GM12874 (cell line): ENCODE measurements at regions not wholly inside any gene's neighbourhood (a gene's known extent, or its start where the extent isn't known, plus 50 kb on each side); places are given as distances from the start of the nearest gene placed in this dataset.

Experiments
- CTCF ChIP-seq: IDR thresholded peaks from 2 replicates; pipeline ENCODE4 v1.5.1; 2011; ENCODE audit warnings: low read depth, mild to moderate bottlenecking, control low read depth, low read length, moderate library complexity; ENCODE audit not compliant: insufficient read depth

DNA sequence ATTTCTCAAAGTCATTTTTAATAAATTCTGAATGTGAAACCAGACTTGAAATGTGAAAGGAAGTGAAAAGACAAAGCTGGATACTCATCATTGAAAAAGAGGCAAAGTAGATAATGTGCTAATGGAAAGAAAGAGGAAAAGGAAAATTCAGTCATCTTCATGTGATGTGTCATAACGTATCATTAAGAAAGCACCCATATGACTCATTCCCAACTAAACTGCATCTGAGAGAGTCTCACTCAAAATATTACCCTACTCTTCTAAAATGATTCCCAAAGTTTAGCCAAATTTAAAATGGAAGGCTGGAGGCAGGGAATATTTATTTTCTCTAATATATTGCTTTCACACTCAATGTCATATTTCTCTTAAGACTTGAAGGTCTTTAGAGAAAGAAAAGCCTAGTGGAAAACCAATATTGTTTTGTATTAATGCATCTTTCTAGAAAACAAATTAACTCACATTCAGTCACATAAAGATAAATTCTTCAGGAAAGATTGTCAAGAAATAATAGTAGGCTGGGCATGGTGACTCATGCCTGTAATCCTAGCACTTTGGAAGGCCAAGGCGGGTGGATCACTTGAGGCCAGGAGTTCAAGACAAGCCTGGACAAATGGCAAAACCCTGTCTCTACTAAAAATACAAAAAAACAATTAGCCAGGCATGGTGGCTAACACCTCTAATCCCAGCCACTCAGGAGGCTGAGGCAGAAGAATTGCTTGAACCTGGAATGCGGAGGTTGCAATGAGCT lies 129.9 kb downstream of the SLC30A10 start:
- TF ChIP-seq CTCF = no peak

- TF ChIP-seq CTCF = no peak
Measured at GRCh38 chr1:219797683-219798082, 130.7 kb downstream of the SLC30A10 start.

DNA sequence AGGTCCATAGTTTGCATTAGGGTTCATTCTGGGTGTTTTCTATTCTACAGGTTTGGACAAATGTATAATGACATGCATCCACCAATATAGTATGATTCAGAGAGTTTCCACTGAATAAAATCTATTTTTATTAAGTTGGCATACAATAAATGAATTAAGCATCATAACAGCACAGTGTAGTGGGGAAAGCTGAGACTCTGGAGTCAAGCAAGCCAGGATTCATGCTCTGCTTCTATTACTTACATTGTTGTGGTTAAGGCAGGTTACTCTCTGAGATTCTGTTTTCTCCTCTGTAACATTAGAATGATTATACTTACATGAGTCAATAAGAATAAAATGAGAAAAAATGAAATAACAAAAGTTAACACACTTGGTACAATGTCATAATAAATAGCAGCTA lies 131.3 kb downstream of the SLC30A10 start:
- TF ChIP-seq CTCF = no peak

- TF ChIP-seq CTCF = no peak
Measured at GRCh38 chr1:219795363-219795917, 132.9 kb downstream of the SLC30A10 start.

DNA sequence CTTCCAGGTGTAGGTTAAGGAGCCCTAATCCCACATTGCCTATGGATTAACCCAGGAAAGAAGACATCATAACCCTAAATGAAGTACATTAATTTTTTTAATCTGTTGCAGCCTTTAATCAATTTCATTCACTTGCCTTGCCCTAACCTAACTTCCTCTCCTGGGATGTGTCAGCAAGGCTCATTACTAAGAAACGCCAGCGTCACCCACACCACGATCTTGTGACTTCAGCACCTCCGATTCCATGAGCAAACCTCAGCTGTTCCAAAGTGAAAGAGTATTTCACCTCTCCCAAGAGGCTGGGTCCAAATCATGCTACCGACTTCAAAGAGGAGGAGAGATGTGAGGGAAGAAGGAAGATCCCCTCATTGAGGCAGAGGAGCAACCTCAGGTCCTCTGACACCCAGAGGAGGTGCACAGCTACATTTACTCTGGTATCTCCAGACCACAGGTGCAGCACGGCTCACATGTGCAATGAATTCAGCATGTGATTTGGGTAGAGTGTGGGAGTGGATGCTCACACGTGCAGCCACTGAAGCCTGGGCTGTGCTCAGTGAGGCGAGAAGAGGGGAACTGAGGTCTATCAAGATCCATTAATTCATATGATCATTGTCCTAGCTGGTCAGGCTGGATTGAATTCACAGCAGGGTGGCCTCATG lies 134.1 kb downstream of the SLC30A10 start:
- no peak for TF ChIP-seq CTCF

GRCh38 chr1:219792337-219793021 lies 135.9 kb downstream of the SLC30A10 start:
- TF ChIP-seq CTCF = no peak

DNA sequence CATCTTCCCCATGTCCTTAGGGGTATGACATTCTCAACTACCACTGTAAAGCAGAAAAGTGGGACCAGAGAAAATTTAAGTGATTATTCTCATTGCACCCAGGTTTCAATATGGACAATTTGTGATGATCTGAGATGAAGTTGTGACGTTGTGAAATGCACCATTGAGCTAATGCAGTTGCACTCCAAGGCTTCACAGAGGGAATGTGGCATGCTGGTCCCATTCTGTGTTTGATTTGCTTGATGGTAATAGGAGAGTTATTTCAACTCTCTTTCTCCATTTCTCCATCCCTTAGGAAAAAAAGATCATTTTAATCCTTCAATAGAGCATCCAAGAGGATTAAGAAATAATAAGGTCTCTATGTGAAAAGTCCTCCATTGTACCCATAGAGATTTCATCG lies 136.6 kb downstream of the SLC30A10 start:
- no peak for TF ChIP-seq CTCF
